NCI-H1105 (cell line): ENCODE measurements at regions not wholly inside any gene's neighbourhood (a gene's known extent, or its start where the extent isn't known, plus 50 kb on each side); places are given as distances from the start of the nearest gene placed in this dataset.

ENCODE experiments used
- DNase-seq: peaks from one replicate; lab custom pipeline; 2025; lab: John Stamatoyannopoulos, UW

DNA sequence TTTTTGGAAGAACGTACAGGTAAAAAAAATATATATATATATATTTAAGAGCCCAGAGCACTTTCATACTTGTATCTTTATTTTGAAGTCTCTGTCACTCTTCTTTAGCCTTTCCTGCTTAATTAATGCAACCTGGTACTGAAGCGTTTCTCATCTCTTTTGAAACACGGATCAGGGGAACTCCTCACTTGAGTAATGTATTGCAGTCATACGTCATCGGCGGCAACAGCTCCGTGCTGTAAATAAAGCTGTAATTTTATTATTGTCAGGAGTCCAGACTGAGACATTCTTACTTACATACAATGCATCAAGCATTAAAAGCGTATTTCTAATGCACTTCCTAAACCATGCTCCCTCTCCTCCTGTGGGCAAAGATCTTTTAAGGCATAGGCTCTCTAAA is 514.7 kb downstream of the SOX11 start:
- DNase-seq = no peak

DNA sequence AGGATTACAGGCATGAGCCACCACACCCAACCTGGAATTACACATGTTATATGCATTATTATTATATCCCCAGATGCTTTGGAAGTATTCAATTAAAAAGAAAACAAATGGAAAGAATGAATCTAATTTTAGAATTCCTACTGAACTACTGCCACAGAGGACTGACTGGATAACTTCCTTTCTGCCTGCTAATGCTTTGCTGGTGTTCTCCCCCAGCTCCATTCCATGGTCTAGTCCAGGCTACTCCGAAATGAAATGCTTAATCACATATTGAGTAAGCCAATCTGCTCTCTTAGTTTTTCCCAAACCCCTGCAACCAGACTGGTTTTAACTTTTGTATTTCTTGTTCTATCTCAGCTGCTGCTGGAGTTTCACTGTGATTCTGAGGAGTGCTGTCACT is 519.1 kb downstream of the SOX11 start:
- DNase-seq = no peak

DNA sequence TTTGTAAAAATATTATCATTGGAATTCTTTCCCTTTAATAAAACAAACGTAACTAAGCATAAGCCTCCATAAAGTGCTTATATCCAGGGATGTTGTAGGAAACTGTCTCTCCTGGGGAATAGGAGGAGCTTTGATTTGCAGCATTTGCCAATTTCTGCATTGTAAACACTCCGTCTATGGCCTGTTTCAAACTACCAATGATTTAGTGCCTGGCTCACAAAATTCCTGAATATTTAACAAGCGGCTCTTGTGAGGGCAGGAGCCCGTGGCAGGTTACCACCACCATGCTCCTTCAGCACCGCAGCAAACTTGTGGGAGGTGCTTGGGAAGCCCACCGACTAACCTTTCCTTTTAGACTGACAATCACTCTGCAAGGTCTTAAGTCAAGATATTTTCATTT is 520.3 kb downstream of the SOX11 start:
- no peak for DNase-seq

DNA sequence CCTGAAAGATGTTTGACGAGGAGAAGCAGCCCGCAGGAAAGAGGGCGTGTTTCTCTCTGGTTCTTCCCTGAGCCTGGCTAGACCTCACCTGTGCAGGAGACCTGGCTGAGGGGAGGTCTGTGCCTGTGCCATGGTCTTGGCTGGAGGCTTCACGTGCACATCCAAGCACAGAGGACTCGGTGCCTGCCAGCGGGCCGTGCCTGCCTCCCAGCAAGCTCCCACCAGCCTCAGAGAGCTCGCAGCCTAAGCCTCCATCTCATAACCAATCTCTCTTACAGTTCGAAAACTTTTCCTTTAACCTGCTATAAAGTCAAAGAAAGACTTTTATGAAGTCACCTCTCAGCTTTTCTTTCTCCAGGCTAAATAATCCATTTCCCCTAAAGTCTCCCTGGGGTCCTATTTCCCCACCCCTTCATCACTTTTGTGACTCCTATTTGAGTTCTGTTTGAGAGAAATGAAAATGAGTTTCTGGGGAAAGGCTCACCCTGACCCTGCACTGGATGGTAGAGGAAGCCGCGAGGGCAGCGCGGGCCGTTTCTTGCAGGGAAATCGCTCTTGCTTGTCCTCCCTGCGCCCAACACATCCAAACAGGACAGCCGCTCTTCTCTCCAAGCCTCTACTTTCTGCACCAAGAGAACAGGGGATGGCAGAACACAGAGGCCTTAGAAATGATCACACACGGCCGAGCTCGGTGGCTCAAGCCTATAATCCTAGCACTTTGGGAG is 521.0 kb downstream of the SOX11 start:
- DNase-seq = no peak

DNA sequence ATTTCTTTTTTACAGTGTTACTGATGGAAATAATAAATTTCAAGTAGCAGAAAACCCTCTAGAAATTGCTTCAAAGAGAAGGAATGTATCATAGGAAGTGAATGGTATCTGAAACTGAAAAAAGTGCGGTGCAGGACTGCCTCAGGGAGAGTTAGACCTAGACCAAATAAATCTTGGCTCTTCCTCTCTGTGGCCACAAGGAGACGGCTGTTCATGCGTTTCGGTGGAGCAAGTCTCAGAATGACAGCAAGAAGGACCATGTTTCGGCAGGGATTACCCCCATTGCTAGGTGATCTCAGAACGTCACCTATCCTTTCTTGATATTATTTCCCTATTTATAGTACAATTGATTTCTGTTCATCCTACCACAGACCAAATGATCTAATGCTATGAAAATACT is 522.3 kb downstream of the SOX11 start:
- DNase-seq = no peak

DNA sequence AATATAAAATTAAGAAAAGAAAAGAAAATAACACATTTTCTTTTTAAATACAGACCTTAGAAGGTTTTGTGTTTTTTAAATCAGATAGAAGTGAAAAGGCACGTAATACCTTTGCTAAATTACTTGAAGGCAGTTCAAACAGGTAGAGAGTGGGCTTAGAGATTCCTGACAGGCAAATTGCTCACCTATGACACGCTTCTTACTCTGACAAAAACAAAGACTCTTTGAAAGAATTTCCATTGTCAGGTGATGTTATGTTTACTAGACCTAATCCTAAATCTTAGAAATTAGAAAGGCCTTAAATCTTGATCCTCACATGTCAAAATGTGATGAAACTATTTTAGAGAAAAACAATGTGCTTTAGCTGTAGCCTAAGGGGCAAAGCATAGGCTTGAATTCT is 522.9 kb downstream of the SOX11 start:
- DNase-seq = no peak

DNA sequence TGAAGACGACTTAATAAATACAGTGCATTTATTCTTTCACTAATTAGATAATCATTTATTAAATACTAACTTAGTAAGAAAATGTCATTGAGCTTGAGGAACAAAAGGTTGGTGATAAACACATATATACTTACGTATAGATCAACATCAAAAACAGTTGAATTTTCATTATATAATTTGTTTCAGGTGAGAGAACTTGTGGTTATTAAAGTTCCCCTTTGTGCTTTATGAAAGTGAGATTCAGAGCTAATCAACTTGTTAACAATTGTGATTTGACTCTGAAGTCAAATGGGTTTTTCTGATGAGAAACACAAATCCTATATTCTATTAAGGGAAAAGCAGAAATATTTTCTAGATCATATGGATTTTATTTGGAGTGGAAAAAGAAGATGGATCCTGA is 524.0 kb downstream of the SOX11 start:
- no peak for DNase-seq

DNA sequence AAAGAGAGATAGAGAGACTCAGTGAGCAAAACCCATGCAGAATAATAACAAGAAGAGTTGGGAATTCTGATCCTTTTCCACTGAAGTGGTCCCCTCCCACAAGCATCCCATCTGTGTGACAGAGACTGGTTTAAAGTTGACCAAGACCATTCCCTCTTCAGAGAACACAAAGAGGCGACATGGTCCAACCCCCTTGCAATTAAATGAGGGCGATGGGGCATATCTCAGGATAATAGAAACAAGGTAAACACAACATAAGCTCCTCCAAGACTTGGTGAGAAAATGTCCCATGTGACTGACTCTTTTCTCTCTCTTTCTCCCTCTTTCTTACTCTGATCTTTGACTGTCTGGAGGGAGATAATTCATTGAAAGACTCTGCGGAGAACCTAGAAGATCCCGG is 526.7 kb downstream of the SOX11 start:
- no peak for DNase-seq

DNA sequence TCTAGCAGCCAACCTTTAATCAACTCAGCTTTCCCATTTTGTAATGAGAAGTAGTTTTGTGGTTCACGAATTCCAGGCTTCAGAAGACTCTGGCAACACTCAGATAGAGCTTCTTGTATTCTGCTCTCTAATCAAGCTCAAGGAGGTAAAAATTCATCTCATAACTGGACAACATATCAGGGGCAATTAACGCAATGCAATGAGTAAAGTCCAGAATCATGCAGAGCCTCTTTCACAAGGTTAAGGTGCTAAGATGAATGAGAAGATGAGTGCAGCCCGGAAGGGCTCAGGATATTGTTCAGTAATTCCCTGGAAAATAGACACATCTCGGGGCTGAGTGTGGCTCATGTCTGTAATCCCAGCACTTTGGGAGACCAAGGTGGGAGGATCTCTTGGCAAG is 527.7 kb downstream of the SOX11 start:
- DNase-seq = no peak

DNA sequence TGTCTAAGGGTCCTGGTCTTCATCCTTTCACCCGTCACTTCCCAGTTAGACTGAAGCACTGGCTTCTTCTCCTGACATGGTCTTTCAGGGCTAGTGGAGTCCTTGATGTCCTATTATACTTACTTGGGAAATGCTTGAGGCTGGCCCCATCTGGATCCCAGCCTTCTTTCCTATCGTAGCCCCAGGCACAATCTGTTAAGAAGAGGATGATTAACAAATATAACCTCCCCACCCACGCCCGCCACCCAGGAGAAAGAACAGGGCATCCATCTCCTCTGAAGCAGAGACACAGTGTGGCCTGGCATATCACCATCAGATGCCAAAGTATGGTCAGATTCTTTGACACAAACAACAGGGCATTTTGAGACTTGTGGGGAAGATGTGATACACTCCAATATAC is 530.1 kb downstream of the SOX11 start:
- DNase-seq = no peak

DNA sequence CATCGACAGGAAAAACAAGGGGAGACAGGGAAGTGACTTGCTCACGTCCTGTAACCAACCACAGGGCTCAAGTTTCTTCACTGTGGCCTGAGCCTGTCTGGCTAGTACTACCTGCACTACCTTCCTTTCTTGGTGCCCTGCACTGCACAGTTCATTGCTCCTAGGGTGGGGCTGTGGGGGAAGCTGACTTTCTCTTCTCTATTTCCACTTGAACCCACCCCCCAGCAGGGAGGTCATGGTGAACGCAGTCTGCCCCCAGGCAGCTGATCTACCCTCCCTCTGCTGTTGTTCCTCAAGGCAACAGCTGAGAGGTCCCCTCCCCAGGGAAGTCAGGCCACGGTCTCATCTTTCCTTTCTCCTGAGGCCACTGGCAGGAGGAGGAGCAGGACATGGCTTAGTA is 532.1 kb downstream of the SOX11 start:
- DNase-seq = no peak

DNA sequence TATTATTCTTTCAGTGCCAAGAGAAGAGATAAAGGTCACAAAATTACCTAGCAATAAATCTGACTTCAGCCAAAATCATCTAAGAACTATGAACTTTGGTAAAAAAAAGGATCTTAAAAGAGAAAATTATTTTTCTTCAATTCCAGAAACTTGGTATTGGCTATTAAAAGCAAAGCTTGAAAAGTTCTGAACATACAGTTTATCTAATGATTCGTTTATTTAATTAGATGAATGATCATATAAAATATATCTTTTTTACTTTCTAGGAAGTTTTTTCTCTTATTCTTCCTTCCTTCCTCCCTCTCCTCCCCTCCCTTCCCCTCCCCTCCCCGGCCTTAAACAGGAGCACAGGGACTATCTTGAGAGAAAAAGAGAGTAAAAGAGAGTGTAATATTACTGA is 536.1 kb downstream of the SOX11 start:
- no peak for DNase-seq

DNA sequence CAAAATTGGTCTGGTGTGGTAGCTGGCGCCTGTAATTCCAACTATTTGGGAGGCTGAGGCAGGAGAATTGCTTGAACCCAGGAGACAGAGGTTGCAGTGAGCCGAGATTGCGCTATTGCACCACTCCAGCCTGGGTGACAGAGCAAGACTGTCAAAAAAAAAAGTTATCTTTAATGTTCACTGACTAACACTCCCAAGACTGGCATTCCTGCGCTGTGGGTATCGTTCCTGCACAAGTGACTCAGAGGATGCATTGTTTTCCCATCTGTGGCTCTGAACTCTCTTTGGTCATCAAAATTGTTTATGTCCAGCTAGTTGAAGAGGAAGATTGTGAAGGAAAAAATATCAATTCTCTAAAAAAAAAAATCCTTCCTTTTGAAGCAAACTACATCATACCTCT is 539.0 kb downstream of the SOX11 start:
- DNase-seq = no peak

DNA sequence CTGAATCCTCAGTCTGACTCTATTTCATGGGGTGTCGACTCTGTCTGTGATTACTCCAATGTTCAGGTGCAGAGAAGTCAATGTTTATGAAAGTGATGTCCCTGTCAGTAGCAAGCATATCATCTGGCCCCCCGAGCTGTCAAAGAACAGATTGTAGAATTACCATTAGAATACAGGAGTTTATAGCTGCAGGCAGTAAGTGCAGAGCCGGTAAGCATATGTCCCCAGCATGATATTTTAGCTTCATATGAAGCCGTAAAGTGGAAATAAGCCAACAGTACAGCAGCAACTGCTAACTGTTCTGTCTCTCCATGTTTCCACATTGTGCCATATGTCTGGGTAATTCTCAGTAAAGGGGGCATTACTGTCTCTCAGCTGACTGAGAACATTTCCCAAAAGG is 541.8 kb downstream of the SOX11 start:
- DNase-seq = no peak

DNA sequence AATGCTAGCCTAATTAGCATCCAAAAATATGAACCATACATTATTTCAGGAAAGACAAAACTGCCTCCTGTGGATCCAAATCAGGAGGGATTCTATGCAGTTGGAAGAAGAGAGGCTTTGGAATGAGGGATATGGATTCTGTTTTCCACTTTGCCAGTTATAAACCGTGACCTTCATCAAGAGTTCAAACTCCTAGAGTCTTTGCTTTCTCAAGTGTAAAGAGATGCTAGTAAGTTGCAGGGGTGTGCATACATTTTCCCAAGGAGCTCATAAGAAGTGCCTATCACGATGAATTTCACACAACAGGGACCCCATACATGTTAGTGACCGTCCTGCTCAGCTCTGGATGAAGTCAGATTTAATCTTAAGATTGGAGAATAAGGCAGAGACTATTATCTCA is 542.5 kb downstream of the SOX11 start:
- DNase-seq = no peak

DNA sequence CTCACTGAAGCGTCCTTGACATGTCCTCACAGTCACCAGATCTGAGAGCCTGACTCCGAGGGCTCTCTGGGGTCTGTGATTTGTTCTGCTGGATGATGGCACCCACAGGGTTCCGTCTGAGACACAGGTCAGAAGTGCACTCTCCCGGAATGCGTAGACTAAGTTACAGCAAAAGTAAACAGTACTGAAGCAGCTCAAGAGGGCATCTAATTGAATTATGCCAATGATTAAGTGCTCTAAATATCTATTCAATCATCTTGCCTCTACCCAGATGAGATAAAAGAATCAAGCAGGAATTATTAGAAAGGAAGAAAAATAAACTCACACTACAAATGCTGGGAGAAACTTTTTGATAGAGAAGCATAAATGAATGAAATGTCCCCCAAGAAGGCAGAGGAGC is 544.1 kb downstream of the SOX11 start:
- no peak for DNase-seq

DNA sequence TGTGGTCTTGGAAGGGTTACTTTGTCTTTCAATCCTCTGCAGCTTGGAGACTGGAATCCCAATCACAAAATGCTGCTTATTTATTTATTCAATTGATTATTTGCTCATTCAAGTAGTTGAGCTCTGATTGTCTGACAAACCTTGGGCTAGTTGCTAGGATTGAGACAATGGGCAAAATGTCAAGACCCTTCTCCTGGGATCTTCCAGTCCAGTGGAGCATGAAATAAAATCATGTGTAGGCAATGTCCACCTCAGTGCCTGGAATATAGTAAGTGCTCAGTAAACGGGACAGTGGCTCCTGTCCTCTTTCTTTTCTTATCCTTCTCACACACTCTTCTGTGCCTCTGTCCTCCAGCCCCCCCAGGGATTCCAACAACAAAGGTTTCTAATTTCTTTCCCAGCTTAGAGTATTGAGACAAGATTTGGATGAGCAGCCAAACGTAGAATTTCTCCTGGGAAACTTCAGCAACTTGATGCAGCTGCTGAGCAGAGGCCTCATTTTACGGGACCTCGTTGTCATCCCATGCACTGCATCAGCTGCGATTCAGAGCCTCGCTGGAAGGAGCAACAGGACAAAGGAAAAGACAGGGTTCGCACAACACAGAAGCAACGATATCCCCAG is 545.0 kb downstream of the SOX11 start:
- DNase-seq = no peak

DNA sequence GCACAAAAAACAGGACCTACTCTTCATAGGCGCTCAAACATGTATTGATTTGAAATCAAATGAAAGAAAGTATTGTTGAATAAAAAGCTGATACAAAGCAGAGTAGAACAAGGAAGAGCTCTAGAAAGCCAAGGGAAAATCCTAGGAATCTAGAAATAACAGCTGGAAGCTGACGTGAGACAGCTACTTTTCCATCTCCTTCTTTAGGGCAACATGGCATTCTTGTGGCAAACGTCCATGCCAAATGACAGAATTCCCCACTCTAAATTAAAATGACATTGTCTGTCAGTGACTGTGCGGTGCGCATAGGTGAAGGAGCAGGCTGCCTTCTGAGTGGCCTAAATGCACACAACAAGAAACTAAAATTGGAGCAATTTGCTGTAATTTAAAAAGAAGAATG is 557.4 kb downstream of the SOX11 start:
- DNase-seq = peak; percentile 4

DNA sequence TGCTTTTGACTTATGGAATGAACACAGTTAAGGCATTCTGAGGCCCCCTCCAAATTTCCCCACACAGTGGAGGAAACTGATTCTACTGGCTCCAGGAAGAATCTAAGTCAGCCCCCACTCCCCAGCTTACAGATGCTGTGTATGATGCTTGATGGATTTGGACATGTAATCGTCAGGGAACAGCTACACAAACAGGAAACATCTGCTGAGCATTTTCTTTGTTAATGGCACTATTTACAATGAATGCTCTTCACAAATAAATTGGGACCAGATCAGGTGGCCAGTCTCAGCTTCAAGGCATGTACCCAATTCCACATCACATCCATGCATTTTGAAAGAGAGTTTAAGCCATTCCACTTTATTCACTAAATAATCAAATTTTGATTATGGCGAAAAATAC is 562.3 kb downstream of the SOX11 start:
- peak; percentile 51 for DNase-seq

DNA sequence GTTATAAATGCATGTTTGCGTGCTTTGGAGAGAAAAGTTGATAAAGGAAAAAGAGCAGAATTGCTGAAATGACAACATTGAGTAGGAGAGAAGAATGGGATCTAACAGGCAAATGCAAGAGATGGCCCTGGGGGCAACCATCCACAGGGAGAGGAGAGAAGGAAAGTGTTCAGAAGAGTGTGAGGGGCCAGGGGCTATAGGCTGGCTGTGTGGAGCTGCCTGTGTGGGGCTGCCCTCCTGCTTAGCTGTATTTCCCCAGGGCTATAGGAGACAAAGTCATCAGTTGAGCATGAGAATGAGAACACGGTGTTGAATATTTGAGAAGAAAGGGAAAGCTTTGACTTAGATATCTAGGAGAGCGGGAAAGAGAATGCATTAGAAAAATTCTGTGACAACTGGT is 572.0 kb downstream of the SOX11 start:
- DNase-seq = no peak

DNA sequence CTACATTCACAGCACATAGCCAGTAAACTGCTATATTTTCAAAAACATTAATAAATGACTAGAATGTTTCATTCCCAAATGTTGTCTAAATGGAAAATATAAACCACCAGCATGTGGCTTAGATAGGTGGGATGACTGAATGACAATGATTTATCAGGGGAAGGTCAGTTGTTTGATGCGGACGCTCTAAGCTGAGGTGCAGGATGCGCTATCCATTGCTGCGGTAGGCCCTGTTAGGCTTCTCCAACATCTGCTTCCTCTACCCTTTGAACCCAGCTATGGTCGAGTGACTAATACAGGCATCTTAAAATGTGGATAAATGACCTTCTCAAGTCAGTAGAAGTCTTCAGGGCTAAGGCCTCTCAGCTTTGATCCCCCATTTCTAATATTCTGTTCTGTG is 584.2 kb downstream of the CMPK2 start:
- DNase-seq = no peak

DNA sequence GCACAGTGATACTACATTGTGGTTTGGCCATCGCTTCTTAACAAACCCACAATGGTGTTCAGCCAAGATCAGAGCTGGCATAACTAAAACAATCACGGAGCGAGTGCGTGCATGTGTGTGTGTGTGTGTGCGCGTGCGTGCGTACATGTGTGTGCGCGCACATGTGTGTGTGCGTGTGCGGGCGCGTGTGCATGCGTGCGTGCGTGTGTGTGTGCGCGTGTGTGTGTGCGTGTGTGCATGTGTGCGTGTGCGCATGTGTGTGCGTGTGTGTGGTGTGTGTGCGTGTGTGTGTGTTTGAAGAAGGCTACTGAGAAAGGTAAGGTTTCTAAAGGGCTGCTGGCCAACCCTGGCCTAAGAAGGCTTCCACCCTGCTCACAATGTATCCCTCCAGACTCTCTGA is 582.4 kb downstream of the CMPK2 start:
- DNase-seq = no peak

DNA sequence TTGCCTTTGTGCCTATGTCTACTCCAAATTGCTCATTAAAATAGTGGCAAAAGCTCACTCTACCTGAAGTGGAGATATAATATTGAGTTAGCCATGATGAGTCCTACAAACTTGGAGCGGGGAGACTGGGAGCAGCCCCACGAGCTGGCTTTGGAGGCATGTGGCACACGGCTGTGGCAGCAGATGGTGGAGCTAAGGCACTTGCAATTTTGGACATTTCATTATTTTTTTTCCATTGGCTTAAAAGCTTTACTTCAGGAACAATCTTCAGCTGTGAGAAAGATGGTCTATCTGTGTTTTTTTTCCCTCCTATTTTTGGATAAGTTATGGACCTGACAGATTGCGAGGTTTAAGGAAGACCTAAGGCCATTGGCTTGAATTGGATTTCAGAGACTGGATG is 578.3 kb downstream of the CMPK2 start:
- DNase-seq = no peak

DNA sequence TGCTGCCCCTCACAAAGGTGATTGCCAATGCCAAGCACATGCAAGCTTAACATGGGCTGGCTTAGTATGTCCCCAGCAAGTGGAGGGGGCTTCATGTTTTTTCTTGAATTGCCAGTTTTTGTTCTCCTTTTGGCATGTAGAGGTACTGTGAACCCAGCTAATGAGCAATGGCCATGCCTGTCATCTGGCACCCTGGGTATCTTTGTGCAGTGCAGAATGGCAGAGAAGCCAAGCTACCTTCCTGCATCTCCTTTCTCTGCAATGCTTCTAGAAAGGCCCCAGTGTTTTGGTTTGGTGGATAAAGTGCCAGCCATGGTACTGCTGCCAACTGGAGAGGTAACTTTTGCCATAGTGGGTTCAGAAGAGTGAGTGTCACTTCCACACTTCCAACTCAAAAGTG is 576.9 kb downstream of the CMPK2 start:
- no peak for DNase-seq
